ENCODE measurements at regions not wholly inside any gene's neighbourhood (a gene's known extent, or its start where the extent isn't known, plus 50 kb on each side); places are given as distances from the start of the nearest gene placed in this dataset.

- Histone ChIP-seq H3K27me3 (ENCODE audit: low read length) (no peaks in the 10 kb centered on the region), H3K9me3 (ENCODE audit: low read length) (no peaks in the 10 kb centered on the region), H3K4me3 (ENCODE audit: low read length) (no peak overlapping the region), H3K9me2 (replicated peaks; ENCODE audit: low read length) (no peaks in the 10 kb centered on the region), H3K9ac (ENCODE audit: low read length) (no peak overlapping the region), H3K4me1 (ENCODE audit: insufficient read depth, low read length) (peaks cover 5% of the 10 kb centered on the region; the same call in 1 of the 2 replicates), H2AFZ (ENCODE audit: low read length) (0 out of 2 replicates have a peak overlapping the region, but pooled peaks have one; percentile 12), H3K36me3 (ENCODE audit: low read depth, low read length) (no peaks in the 10 kb centered on the region), H4K20me1 (ENCODE audit: low read length) (no peaks in the 10 kb centered on the region), H3K4me2 (ENCODE audit: low read length) (peak overlapping the region; percentile 39), H3K79me2 (ENCODE audit: low read length) (no peaks in the 10 kb centered on the region), H3F3A (ENCODE audit: low read length, unreplicated experiment) (no peaks in the 10 kb centered on the region), H3K27ac (ENCODE audit: low read length) (no peak overlapping the region)
- no peak for TF ChIP-seq EZH2phosphoT487 (IDR thresholded peaks at IDR 0.05; ENCODE audit: borderline replicate concordance, low read length)
- TF ChIP-seq, protein P1, sequence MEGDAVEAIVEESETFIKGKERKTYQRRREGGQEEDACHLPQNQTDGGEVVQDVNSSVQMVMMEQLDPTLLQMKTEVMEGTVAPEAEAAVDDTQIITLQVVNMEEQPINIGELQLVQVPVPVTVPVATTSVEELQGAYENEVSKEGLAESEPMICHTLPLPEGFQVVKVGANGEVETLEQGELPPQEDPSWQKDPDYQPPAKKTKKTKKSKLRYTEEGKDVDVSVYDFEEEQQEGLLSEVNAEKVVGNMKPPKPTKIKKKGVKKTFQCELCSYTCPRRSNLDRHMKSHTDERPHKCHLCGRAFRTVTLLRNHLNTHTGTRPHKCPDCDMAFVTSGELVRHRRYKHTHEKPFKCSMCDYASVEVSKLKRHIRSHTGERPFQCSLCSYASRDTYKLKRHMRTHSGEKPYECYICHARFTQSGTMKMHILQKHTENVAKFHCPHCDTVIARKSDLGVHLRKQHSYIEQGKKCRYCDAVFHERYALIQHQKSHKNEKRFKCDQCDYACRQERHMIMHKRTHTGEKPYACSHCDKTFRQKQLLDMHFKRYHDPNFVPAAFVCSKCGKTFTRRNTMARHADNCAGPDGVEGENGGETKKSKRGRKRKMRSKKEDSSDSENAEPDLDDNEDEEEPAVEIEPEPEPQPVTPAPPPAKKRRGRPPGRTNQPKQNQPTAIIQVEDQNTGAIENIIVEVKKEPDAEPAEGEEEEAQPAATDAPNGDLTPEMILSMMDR (conservative IDR thresholded peaks at IDR 0.05; ENCODE audit: low read depth, low read length) = no peak
- intact Hi-C loops (cut with micrococcal nuclease) = loop anchor here (2.0 kb wide), 1 partner anchor 219 kb away; no protein-coding TSS in a partner anchor
- ATAC-seq (peak; percentile 58), DNase-seq (peak; percentile 44)
- CTCF ChIA-PET = interaction anchor here (0.6 to 1.4 kb wide), 3 partner anchors 220 to 383 kb away, joined by 3 to 5 read pairs (median 3); no protein-coding TSS in a partner anchor
- POLR2A ChIA-PET (ENCODE audit: unreplicated experiment) = no interaction called here
- no TSS peak for BruUV-seq (replicated peaks)
Measured at GRCh38 chr12:91327889-91328288, 145.3 kb upstream of the DCN start.

GRCh38 chr12:91327131-91327530 lies 144.5 kb upstream of the DCN start:
- no peaks in the 10 kb centered on the region for H3K9me2 ChIP-seq (replicated peaks; ENCODE audit: low read length)
- H3K4me3 ChIP-seq (ENCODE audit: low read length) = no peak overlapping the region
- no peak overlapping the region for H3K9ac ChIP-seq (ENCODE audit: low read length)
- intact Hi-C loops (cut with micrococcal nuclease) = loop anchor here (2.0 kb wide), 1 partner anchor 218 kb away; no protein-coding TSS in a partner anchor
- H2AFZ ChIP-seq (ENCODE audit: low read length) = no peak overlapping the region
- DNase-seq = no peak
- no peak overlapping the region for H3K27ac ChIP-seq (ENCODE audit: low read length)
- TF ChIP-seq EZH2 (IDR thresholded peaks at IDR 0.05; ENCODE audit: low read length, unreplicated experiment) (no peak), EZH2phosphoT487 (IDR thresholded peaks at IDR 0.05; ENCODE audit: borderline replicate concordance, low read length) (no peak)
- TF ChIP-seq, protein P1 (conservative IDR thresholded peaks at IDR 0.05; ENCODE audit: low read depth, low read length) = no peak
- H3F3A ChIP-seq (ENCODE audit: low read length, unreplicated experiment) = no peaks in the 10 kb centered on the region
- peaks cover 5% of the 10 kb centered on the region; the same call in 1 of the 2 replicates for H3K4me1 ChIP-seq (ENCODE audit: insufficient read depth, low read length)
- ChIA-PET POLR2A (ENCODE audit: unreplicated experiment) (no interaction called here), CTCF (interaction anchor here (0.6 to 1.5 kb wide), 3 partner anchors 151 to 1273 kb away, joined by 3 to 16 read pairs (median 3); no protein-coding TSS in a partner anchor)
- H3K79me2 ChIP-seq (ENCODE audit: low read length) = no peaks in the 10 kb centered on the region
- no peaks in the 10 kb centered on the region for H3K27me3 ChIP-seq (ENCODE audit: low read length)
- no TSS peak for BruUV-seq (replicated peaks)
- H3K36me3 ChIP-seq (ENCODE audit: low read depth, low read length) = no peaks in the 10 kb centered on the region
- ATAC-seq = no peak
- H3K9me3 ChIP-seq (ENCODE audit: low read length) = no peaks in the 10 kb centered on the region
- no peaks in the 10 kb centered on the region for H4K20me1 ChIP-seq (ENCODE audit: low read length)
- H3K4me2 ChIP-seq (ENCODE audit: low read length) = no peak overlapping the region

Data from PC-3 (cell line).